ENCODE measurements at regions not wholly inside any gene's neighbourhood (a gene's known extent, or its start where the extent isn't known, plus 50 kb on each side); places are given as distances from the start of the nearest gene placed in this dataset.

- Histone ChIP-seq H3K9me2 (ENCODE audit: insufficient read depth) (no peaks in the 10 kb centered on the region), H3K4me2 (no peak overlapping the region), H3K36me3 (ENCODE audit: insufficient read depth) (no peaks in the 10 kb centered on the region), H4K20me1 (replicated peaks; ENCODE audit: insufficient read depth) (no peaks in the 10 kb centered on the region), H3K4me1 (ENCODE audit: insufficient read depth) (no peaks in the 10 kb centered on the region), H3K79me2 (replicated peaks; ENCODE audit: insufficient read depth) (no peaks in the 10 kb centered on the region), H2AFZ (no peak overlapping the region), H3K4me3 (no peak overlapping the region), H3K27me3 (ENCODE audit: insufficient read depth) (no peaks in the 10 kb centered on the region), H3K27ac (ENCODE audit: low read depth) (no peak overlapping the region), H3F3A (replicated peaks; ENCODE audit: low read depth) (no peaks in the 10 kb centered on the region)
- Mint-ChIP-seq H3K36me3 (ENCODE audit: low read depth) (no peaks in the 10 kb centered on the region), H3K27ac (no peak overlapping the region), H3K4me3 (no peak overlapping the region), H3K9me3 (no peaks in the 10 kb centered on the region), H3K27me3 (ENCODE audit: insufficient read depth, low read depth, poor library complexity) (no peaks in the 10 kb centered on the region), H3K4me1 (no peaks in the 10 kb centered on the region)
- TF ChIP-seq NANOG (IDR thresholded peaks at IDR 0.05; ENCODE audit: borderline replicate concordance) (no peak), EZH2phosphoT487 (IDR thresholded peaks at IDR 0.05; ENCODE audit: unreplicated experiment) (no peak), CREB1 (CRISPR knock-in tag; IDR thresholded peaks at IDR 0.05; ENCODE audit: low read depth) (no peak), JUNB (IDR thresholded peaks at IDR 0.05; ENCODE audit: unreplicated experiment) (no peak), ZNF114 (CRISPR knock-in tag; IDR thresholded peaks at IDR 0.05) (no peak), ZNF331 (CRISPR knock-in tag; IDR thresholded peaks at IDR 0.05; ENCODE audit: low read depth) (no peak), REST (IDR thresholded peaks at IDR 0.05; ENCODE audit: unreplicated experiment) (no peak), ZNF462 (CRISPR knock-in tag; IDR thresholded peaks at IDR 0.05) (no peak), EZH2 (IDR thresholded peaks at IDR 0.05; ENCODE audit: low read depth, unreplicated experiment) (no peak), POLR2AphosphoS5 (IDR thresholded peaks at IDR 0.05; ENCODE audit: low read depth) (no peak), ETS1 (IDR thresholded peaks at IDR 0.05) (no peak), CTCF (conservative IDR thresholded peaks at IDR 0.05; ENCODE audit: low read depth in 2 of 2) (no peak), STAT1 (IDR thresholded peaks at IDR 0.05; ENCODE audit: unreplicated experiment) (no peak)
- ATAC-seq: no peak
- DNase-seq (ENCODE audit: low spot score): no peak
Measured at GRCh38 chr4:57633212-57633859, 523.2 kb upstream of the IGFBP7 start.

Measured in GM23338 (cell line).